K562 (cell line): ENCODE measurements at regions not wholly inside any gene's neighbourhood (a gene's known extent, or its start where the extent isn't known, plus 50 kb on each side); places are given as distances from the start of the nearest gene placed in this dataset.

ENCODE experiments used
- EHMT2 ChIP-seq: fragments of 450-650 bp; IDR thresholded peaks from 2 replicates; pipeline ENCODE4 v1.6.1; 2018; ENCODE audit warnings: antibody characterized with exemption
- FOS ChIP-seq: IDR thresholded peaks from 3 replicates; pipeline ENCODE4 v1.6.1; 2011; ENCODE audit not compliant: insufficient read length; ENCODE audit errors: extremely low read depth
- KLF10 ChIP-seq: fragments of 250-450 bp; sonication (Bioruptor Pico); IDR thresholded peaks from 2 replicates; pipeline ENCODE4 v1.6.1; 2021; ENCODE audit warnings: matching md5 sums
- POLR3G ChIP-seq: IDR thresholded peaks from 2 replicates; pipeline ENCODE4 v1.6.1; 2011; ENCODE audit not compliant: insufficient read length, insufficient replicate concordance; ENCODE audit errors: extremely low read depth
- RB1 ChIP-seq: fragments of 450-650 bp; IDR thresholded peaks from 2 replicates; pipeline ENCODE4 v1.6.1; 2017; ENCODE audit warnings: low read depth, mild to moderate bottlenecking
- TAL1 ChIP-seq: fragments of 450-650 bp; IDR thresholded peaks from 2 replicates; pipeline ENCODE4 v1.6.1; 2016; ENCODE audit warnings: mild to moderate bottlenecking
- ZFPM2 ChIP-seq: fragments of 250-450 bp; sonication (Bioruptor Pico); IDR thresholded peaks from 2 replicates; pipeline ENCODE4 v1.5.1; 2022; ENCODE audit warnings: mild to moderate bottlenecking
- TF ChIP-seq, protein P1 (sequence below): fragments of 450-650 bp; IDR thresholded peaks from 2 replicates; pipeline ENCODE4 v1.6.1; 2016; ENCODE audit warnings: mild to moderate bottlenecking, moderate library complexity
- TF ChIP-seq, protein P2 (sequence below): sonication (generic); formaldehyde crosslinking; IDR thresholded peaks from 2 replicates; pipeline ENCODE4 v1.8.1; 2023; ENCODE audit warnings: missing genetic modification reagents, mild to moderate bottlenecking, borderline replicate concordance
- TF ChIP-seq, protein P3 (sequence below): fragments of 250-450 bp; sonication (Bioruptor Pico); IDR thresholded peaks from 2 replicates; pipeline ENCODE4 v1.8.0; 2021; ENCODE audit warnings: moderate library complexity, mild to moderate bottlenecking, inconsistent platforms

DNA sequence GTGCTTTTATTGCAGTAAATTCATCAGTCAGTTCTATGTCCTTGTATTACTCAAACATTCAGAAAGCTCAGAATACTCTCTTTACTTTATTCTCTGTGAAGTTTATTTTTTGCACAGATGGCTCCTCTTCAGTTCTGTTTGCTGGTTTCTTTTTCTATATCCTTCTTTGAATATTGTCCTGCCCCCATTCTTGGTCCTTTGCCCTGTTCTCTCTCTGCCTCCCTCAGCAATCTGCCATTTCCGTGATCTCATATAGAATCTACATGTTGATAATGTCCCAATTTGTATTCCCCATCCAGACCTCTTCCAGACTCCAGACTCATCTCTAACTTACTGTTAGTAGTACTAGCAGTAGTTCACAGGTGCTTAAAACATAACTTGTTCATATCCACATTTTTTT is 102.6 kb downstream of the HNMT start (continued):
- TF ChIP-seq, protein P1, sequence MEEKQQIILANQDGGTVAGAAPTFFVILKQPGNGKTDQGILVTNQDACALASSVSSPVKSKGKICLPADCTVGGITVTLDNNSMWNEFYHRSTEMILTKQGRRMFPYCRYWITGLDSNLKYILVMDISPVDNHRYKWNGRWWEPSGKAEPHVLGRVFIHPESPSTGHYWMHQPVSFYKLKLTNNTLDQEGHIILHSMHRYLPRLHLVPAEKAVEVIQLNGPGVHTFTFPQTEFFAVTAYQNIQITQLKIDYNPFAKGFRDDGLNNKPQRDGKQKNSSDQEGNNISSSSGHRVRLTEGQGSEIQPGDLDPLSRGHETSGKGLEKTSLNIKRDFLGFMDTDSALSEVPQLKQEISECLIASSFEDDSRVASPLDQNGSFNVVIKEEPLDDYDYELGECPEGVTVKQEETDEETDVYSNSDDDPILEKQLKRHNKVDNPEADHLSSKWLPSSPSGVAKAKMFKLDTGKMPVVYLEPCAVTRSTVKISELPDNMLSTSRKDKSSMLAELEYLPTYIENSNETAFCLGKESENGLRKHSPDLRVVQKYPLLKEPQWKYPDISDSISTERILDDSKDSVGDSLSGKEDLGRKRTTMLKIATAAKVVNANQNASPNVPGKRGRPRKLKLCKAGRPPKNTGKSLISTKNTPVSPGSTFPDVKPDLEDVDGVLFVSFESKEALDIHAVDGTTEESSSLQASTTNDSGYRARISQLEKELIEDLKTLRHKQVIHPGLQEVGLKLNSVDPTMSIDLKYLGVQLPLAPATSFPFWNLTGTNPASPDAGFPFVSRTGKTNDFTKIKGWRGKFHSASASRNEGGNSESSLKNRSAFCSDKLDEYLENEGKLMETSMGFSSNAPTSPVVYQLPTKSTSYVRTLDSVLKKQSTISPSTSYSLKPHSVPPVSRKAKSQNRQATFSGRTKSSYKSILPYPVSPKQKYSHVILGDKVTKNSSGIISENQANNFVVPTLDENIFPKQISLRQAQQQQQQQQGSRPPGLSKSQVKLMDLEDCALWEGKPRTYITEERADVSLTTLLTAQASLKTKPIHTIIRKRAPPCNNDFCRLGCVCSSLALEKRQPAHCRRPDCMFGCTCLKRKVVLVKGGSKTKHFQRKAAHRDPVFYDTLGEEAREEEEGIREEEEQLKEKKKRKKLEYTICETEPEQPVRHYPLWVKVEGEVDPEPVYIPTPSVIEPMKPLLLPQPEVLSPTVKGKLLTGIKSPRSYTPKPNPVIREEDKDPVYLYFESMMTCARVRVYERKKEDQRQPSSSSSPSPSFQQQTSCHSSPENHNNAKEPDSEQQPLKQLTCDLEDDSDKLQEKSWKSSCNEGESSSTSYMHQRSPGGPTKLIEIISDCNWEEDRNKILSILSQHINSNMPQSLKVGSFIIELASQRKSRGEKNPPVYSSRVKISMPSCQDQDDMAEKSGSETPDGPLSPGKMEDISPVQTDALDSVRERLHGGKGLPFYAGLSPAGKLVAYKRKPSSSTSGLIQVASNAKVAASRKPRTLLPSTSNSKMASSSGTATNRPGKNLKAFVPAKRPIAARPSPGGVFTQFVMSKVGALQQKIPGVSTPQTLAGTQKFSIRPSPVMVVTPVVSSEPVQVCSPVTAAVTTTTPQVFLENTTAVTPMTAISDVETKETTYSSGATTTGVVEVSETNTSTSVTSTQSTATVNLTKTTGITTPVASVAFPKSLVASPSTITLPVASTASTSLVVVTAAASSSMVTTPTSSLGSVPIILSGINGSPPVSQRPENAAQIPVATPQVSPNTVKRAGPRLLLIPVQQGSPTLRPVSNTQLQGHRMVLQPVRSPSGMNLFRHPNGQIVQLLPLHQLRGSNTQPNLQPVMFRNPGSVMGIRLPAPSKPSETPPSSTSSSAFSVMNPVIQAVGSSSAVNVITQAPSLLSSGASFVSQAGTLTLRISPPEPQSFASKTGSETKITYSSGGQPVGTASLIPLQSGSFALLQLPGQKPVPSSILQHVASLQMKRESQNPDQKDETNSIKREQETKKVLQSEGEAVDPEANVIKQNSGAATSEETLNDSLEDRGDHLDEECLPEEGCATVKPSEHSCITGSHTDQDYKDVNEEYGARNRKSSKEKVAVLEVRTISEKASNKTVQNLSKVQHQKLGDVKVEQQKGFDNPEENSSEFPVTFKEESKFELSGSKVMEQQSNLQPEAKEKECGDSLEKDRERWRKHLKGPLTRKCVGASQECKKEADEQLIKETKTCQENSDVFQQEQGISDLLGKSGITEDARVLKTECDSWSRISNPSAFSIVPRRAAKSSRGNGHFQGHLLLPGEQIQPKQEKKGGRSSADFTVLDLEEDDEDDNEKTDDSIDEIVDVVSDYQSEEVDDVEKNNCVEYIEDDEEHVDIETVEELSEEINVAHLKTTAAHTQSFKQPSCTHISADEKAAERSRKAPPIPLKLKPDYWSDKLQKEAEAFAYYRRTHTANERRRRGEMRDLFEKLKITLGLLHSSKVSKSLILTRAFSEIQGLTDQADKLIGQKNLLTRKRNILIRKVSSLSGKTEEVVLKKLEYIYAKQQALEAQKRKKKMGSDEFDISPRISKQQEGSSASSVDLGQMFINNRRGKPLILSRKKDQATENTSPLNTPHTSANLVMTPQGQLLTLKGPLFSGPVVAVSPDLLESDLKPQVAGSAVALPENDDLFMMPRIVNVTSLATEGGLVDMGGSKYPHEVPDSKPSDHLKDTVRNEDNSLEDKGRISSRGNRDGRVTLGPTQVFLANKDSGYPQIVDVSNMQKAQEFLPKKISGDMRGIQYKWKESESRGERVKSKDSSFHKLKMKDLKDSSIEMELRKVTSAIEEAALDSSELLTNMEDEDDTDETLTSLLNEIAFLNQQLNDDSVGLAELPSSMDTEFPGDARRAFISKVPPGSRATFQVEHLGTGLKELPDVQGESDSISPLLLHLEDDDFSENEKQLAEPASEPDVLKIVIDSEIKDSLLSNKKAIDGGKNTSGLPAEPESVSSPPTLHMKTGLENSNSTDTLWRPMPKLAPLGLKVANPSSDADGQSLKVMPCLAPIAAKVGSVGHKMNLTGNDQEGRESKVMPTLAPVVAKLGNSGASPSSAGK = no peak
- no peak for TF ChIP-seq RB1
- no peak for TF ChIP-seq KLF10
- TF ChIP-seq POLR3G = no peak
- TF ChIP-seq, protein P2, sequence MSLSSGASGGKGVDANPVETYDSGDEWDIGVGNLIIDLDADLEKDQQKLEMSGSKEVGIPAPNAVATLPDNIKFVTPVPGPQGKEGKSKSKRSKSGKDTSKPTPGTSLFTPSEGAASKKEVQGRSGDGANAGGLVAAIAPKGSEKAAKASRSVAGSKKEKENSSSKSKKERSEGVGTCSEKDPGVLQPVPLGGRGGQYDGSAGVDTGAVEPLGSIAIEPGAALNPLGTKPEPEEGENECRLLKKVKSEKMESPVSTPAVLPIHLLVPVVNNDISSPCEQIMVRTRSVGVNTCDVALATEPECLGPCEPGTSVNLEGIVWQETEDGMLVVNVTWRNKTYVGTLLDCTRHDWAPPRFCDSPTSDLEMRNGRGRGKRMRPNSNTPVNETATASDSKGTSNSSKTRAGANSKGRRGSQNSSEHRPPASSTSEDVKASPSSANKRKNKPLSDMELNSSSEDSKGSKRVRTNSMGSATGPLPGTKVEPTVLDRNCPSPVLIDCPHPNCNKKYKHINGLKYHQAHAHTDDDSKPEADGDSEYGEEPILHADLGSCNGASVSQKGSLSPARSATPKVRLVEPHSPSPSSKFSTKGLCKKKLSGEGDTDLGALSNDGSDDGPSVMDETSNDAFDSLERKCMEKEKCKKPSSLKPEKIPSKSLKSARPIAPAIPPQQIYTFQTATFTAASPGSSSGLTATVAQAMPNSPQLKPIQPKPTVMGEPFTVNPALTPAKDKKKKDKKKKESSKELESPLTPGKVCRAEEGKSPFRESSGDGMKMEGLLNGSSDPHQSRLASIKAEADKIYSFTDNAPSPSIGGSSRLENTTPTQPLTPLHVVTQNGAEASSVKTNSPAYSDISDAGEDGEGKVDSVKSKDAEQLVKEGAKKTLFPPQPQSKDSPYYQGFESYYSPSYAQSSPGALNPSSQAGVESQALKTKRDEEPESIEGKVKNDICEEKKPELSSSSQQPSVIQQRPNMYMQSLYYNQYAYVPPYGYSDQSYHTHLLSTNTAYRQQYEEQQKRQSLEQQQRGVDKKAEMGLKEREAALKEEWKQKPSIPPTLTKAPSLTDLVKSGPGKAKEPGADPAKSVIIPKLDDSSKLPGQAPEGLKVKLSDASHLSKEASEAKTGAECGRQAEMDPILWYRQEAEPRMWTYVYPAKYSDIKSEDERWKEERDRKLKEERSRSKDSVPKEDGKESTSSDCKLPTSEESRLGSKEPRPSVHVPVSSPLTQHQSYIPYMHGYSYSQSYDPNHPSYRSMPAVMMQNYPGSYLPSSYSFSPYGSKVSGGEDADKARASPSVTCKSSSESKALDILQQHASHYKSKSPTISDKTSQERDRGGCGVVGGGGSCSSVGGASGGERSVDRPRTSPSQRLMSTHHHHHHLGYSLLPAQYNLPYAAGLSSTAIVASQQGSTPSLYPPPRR (CRISPR knock-in tag) = no peak
- TF ChIP-seq TAL1 = no peak
- TF ChIP-seq, protein P3, sequence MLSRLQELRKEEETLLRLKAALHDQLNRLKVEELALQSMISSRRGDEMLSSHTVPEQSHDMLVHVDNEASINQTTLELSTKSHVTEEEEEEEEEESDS (CRISPR knock-in tag) = no peak
- TF ChIP-seq EHMT2 = no peak
- no peak for TF ChIP-seq ZFPM2 (CRISPR knock-in tag)
- TF ChIP-seq FOS = no peak
